GM23338 (cell line): ENCODE measurements at regions not wholly inside any gene's neighbourhood (a gene's known extent, or its start where the extent isn't known, plus 50 kb on each side); places are given as distances from the start of the nearest gene placed in this dataset.

ENCODE experiments used
- ATAC-seq: fragments of 200-7000 bp; cut with Tn5 transposase; 3 replicates; pipeline ENCODE4 v1.9.1; 2020
- DNase-seq: peaks from one replicate; pipeline ENCODE4 v3.0.0-alpha.2; 2015; ENCODE audit warnings: low spot score
- H2AFZ ChIP-seq: fragments of 200-600 bp; sonication (generic); 2 replicates; pipeline ENCODE4 v1.8.0; 2016; ENCODE audit warnings: antibody characterized with exemption, mild to moderate bottlenecking, moderate library complexity
- H3F3A ChIP-seq: fragments of 200-600 bp; sonication (generic); replicated peaks from 2 replicates; pipeline ENCODE4 v1.8.0; 2017; ENCODE audit warnings: antibody characterized with exemption, mixed run types, low read depth
- H3K27ac ChIP-seq: fragments of 200-600 bp; sonication (generic); 2 replicates; pipeline ENCODE4 v1.6.1; 2016; ENCODE audit warnings: low read depth
- H3K27me3 ChIP-seq: fragments of 200-600 bp; sonication (generic); 2 replicates; pipeline ENCODE4 v1.8.0; 2016; ENCODE audit warnings: mild to moderate bottlenecking, mixed run types, moderate library complexity; ENCODE audit not compliant: insufficient read depth
- H3K36me3 ChIP-seq: fragments of 200-600 bp; sonication (generic); 2 replicates; pipeline ENCODE4 v1.8.0; 2016; ENCODE audit warnings: mild to moderate bottlenecking; ENCODE audit not compliant: insufficient read depth
- H3K4me1 ChIP-seq: fragments of 200-600 bp; sonication (generic); 2 replicates; pipeline ENCODE4 v1.8.0; 2016; ENCODE audit warnings: mild to moderate bottlenecking, moderate library complexity; ENCODE audit not compliant: insufficient read depth
- H3K4me2 ChIP-seq: fragments of 200-600 bp; sonication (generic); 2 replicates; pipeline ENCODE4 v1.7.1; 2017; ENCODE audit warnings: mixed run types
- H3K4me3 ChIP-seq: fragments of 200-600 bp; sonication (generic); 2 replicates; pipeline ENCODE4 v1.6.1; 2016; ENCODE audit warnings: mixed run types
- H3K79me2 ChIP-seq: fragments of 200-600 bp; sonication (generic); replicated peaks from 2 replicates; pipeline ENCODE4 v1.8.0; 2017; ENCODE audit warnings: mild to moderate bottlenecking; ENCODE audit not compliant: insufficient read depth
- H3K9me2 ChIP-seq: fragments of 200-600 bp; sonication (generic); 2 replicates; pipeline ENCODE4 v1.8.0; 2017; ENCODE audit not compliant: insufficient read depth
- H4K20me1 ChIP-seq: fragments of 200-600 bp; sonication (generic); replicated peaks from 2 replicates; pipeline ENCODE4 v1.8.0; 2017; ENCODE audit warnings: mild to moderate bottlenecking; ENCODE audit not compliant: insufficient read depth
- H3K27ac Mint-ChIP-seq: 2 replicates; pipeline ENCODE4 v1.8.0; 2020; ENCODE audit warnings: inconsistent platforms, mild to moderate bottlenecking, moderate library complexity, mixed read lengths
- H3K27me3 Mint-ChIP-seq: 3 replicates; pipeline ENCODE4 v1.8.0; 2022; ENCODE audit warnings: low read depth, mild to moderate bottlenecking, moderate library complexity, mixed read lengths, inconsistent platforms; ENCODE audit not compliant: insufficient read depth, poor library complexity
- H3K36me3 Mint-ChIP-seq: 3 replicates; pipeline ENCODE4 v1.8.0; 2021; ENCODE audit warnings: low read depth, mild to moderate bottlenecking, inconsistent platforms, moderate library complexity, mixed read lengths
- H3K4me1 Mint-ChIP-seq: 3 replicates; pipeline ENCODE4 v1.8.0; 2020; ENCODE audit warnings: mild to moderate bottlenecking, inconsistent platforms, mixed read lengths
- H3K4me3 Mint-ChIP-seq: 3 replicates; pipeline ENCODE4 v1.8.0; 2021; ENCODE audit warnings: moderate library complexity, mild to moderate bottlenecking, inconsistent platforms, mixed read lengths
- H3K9me3 Mint-ChIP-seq: 3 replicates; pipeline ENCODE4 v1.8.0; 2020; ENCODE audit warnings: moderate library complexity, mild to moderate bottlenecking, inconsistent platforms, mixed read lengths
- JUNB ChIP-seq: IDR thresholded peaks from one replicate; pipeline ENCODE4 v1.6.1; 2016; ENCODE audit warnings: antibody characterized with exemption; ENCODE audit not compliant: unreplicated experiment
- TF ChIP-seq, protein P1 (sequence below), 2 experiments: fragments of 200-600 bp in 1 of 2; sonication (generic) in 1 of 2; conservative IDR thresholded peaks; 2 replicates each; pipeline versions ENCODE4 v1.5.1 to v1.6.1; 2016 to 2017; ENCODE audit warnings: antibody characterized with exemption in 2 of 2, low read depth in 2 of 2, mild to moderate bottlenecking in 2 of 2, moderate library complexity in 1 of 2
- TF ChIP-seq, protein P2 (sequence below): fragments of 250-450 bp; sonication (Bioruptor Pico); IDR thresholded peaks from 2 replicates; pipeline ENCODE4 v1.5.0; 2020; ENCODE audit warnings: mild to moderate bottlenecking, moderate library complexity

GRCh38 chr11:122360875-122361274 is 244.9 kb upstream of the BLID start:
- Mint-ChIP-seq H3K27me3 (no peaks in the 10 kb centered on the region), H3K27ac (no peak overlapping the region), H3K9me3 (peaks cover 8% of the 10 kb centered on the region; the same call in 2 of the 3 replicates), H3K4me1 (peaks cover 13% of the 10 kb centered on the region), H3K36me3 (peaks cover 7% of the 10 kb centered on the region; the same call in 2 of the 3 replicates), H3K4me3 (no peak overlapping the region)
- Histone ChIP-seq H4K20me1 (no peaks in the 10 kb centered on the region), H3K4me2 (no peak overlapping the region), H3K79me2 (no peaks in the 10 kb centered on the region), H3K27ac (no peak overlapping the region), H2AFZ (no peak overlapping the region), H3K9me2 (no peaks in the 10 kb centered on the region), H3K36me3 (no peaks in the 10 kb centered on the region), H3F3A (no peaks in the 10 kb centered on the region), H3K27me3 (no peaks in the 10 kb centered on the region), H3K4me3 (no peak overlapping the region), H3K4me1 (no peaks in the 10 kb centered on the region)
- no peak for DNase-seq
- no peak for ATAC-seq
- no peak for TF ChIP-seq JUNB
- TF ChIP-seq, protein P1, sequence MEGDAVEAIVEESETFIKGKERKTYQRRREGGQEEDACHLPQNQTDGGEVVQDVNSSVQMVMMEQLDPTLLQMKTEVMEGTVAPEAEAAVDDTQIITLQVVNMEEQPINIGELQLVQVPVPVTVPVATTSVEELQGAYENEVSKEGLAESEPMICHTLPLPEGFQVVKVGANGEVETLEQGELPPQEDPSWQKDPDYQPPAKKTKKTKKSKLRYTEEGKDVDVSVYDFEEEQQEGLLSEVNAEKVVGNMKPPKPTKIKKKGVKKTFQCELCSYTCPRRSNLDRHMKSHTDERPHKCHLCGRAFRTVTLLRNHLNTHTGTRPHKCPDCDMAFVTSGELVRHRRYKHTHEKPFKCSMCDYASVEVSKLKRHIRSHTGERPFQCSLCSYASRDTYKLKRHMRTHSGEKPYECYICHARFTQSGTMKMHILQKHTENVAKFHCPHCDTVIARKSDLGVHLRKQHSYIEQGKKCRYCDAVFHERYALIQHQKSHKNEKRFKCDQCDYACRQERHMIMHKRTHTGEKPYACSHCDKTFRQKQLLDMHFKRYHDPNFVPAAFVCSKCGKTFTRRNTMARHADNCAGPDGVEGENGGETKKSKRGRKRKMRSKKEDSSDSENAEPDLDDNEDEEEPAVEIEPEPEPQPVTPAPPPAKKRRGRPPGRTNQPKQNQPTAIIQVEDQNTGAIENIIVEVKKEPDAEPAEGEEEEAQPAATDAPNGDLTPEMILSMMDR (conservative IDR thresholded peaks at IDR 0.05; ENCODE audit: low read depth in 2 of 2): peak; percentile 12 to 24; a peak in 1 of 4 replicates
- TF ChIP-seq, protein P2, sequence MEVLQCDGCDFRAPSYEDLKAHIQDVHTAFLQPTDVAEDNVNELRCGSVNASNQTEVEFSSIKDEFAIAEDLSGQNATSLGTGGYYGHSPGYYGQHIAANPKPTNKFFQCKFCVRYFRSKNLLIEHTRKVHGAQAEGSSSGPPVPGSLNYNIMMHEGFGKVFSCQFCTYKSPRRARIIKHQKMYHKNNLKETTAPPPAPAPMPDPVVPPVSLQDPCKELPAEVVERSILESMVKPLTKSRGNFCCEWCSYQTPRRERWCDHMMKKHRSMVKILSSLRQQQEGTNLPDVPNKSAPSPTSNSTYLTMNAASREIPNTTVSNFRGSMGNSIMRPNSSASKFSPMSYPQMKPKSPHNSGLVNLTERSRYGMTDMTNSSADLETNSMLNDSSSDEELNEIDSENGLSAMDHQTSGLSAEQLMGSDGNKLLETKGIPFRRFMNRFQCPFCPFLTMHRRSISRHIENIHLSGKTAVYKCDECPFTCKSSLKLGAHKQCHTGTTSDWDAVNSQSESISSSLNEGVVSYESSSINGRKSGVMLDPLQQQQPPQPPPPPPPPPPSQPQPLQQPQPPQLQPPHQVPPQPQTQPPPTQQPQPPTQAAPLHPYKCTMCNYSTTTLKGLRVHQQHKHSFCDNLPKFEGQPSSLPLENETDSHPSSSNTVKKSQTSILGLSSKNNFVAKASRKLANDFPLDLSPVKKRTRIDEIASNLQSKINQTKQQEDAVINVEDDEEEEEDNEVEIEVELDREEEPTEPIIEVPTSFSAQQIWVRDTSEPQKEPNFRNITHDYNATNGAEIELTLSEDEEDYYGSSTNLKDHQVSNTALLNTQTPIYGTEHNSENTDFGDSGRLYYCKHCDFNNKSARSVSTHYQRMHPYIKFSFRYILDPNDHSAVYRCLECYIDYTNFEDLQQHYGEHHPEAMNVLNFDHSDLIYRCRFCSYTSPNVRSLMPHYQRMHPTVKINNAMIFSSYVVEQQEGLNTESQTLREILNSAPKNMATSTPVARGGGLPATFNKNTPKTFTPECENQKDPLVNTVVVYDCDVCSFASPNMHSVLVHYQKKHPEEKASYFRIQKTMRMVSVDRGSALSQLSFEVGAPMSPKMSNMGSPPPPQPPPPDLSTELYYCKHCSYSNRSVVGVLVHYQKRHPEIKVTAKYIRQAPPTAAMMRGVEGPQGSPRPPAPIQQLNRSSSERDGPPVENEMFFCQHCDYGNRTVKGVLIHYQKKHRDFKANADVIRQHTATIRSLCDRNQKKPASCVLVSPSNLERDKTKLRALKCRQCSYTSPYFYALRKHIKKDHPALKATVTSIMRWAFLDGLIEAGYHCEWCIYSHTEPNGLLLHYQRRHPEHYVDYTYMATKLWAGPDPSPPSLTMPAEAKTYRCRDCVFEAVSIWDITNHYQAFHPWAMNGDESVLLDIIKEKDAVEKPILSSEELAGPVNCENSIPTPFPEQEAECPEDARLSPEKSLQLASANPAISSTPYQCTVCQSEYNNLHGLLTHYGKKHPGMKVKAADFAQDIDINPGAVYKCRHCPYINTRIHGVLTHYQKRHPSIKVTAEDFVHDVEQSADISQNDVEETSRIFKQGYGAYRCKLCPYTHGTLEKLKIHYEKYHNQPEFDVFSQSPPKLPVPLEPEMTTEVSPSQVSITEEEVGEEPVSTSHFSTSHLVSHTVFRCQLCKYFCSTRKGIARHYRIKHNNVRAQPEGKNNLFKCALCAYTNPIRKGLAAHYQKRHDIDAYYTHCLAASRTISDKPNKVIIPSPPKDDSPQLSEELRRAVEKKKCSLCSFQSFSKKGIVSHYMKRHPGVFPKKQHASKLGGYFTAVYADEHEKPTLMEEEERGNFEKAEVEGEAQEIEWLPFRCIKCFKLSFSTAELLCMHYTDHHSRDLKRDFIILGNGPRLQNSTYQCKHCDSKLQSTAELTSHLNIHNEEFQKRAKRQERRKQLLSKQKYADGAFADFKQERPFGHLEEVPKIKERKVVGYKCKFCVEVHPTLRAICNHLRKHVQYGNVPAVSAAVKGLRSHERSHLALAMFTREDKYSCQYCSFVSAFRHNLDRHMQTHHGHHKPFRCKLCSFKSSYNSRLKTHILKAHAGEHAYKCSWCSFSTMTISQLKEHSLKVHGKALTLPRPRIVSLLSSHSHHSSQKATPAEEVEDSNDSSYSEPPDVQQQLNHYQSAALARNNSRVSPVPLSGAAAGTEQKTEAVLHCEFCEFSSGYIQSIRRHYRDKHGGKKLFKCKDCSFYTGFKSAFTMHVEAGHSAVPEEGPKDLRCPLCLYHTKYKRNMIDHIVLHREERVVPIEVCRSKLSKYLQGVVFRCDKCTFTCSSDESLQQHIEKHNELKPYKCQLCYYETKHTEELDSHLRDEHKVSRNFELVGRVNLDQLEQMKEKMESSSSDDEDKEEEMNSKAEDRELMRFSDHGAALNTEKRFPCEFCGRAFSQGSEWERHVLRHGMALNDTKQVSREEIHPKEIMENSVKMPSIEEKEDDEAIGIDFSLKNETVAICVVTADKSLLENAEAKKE (CRISPR knock-in tag): no peak
